Breast epithelium (tissue), 3 donors: ENCODE measurements at regions not wholly inside any gene's neighbourhood (a gene's known extent, or its start where the extent isn't known, plus 50 kb on each side); places are given as distances from the start of the nearest gene placed in this dataset.

Experiments used
- POLR2A ChIP-seq: fragments of 450-650 bp; IDR thresholded peaks from one replicate; pipeline ENCODE4 v1.6.1; 2016; ENCODE audit warnings: antibody characterized with exemption, mild to moderate bottlenecking, moderate library complexity
- TF ChIP-seq, protein P1 (sequence below), 3 donors: fragments of 450-650 bp; IDR thresholded peaks; one replicate each; pipeline ENCODE4 v1.5.1; 2016 to 2017; ENCODE audit warnings: antibody characterized with exemption in 3 of 3, mild to moderate bottlenecking in 3 of 3, moderate library complexity in 3 of 3

GRCh38 chr2:226600802-226601201 is 198.8 kb downstream of the IRS1 start:
- TF ChIP-seq, protein P1, sequence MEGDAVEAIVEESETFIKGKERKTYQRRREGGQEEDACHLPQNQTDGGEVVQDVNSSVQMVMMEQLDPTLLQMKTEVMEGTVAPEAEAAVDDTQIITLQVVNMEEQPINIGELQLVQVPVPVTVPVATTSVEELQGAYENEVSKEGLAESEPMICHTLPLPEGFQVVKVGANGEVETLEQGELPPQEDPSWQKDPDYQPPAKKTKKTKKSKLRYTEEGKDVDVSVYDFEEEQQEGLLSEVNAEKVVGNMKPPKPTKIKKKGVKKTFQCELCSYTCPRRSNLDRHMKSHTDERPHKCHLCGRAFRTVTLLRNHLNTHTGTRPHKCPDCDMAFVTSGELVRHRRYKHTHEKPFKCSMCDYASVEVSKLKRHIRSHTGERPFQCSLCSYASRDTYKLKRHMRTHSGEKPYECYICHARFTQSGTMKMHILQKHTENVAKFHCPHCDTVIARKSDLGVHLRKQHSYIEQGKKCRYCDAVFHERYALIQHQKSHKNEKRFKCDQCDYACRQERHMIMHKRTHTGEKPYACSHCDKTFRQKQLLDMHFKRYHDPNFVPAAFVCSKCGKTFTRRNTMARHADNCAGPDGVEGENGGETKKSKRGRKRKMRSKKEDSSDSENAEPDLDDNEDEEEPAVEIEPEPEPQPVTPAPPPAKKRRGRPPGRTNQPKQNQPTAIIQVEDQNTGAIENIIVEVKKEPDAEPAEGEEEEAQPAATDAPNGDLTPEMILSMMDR (IDR thresholded peaks at IDR 0.05), result no peak
- no peak for TF ChIP-seq POLR2A
